ENCODE measurements at regions not wholly inside any gene's neighbourhood (a gene's known extent, or its start where the extent isn't known, plus 50 kb on each side); places are given as distances from the start of the nearest gene placed in this dataset.

- TF ChIP-seq EZH2phosphoT487 (IDR thresholded peaks at IDR 0.05) (no peak), EZH2 (IDR thresholded peaks at IDR 0.05) (no peak), CTCF (IDR thresholded peaks at IDR 0.05) (no peak)
These were observed 144.9 kb downstream of the ANXA5 start for GRCh38 chr4:121551881-121552280.
